K562 (cell line): ENCODE measurements at regions not wholly inside any gene's neighbourhood (a gene's known extent, or its start where the extent isn't known, plus 50 kb on each side); places are given as distances from the start of the nearest gene placed in this dataset.

Experiments used
- ATAC-seq: fragments of 200-7000 bp; cut with Tn5 transposase; 3 replicates; pipeline ENCODE4 v1.9.1; 2020; ENCODE audit warnings: moderate library complexity
- BruUV-seq: library from RNA; stranded (reverse); fragments of 400-500 nt; replicated peaks from 2 replicates; lab custom pipeline; 2021; lab: Mats Ljungman, UMichigan
- CTCF ChIA-PET: fragments of 300-600 bp; formaldehyde crosslinking; extraction: SDS; loops from one replicate; lab custom pipeline; 2021; ENCODE audit warnings: low intra/inter-chr PET ratio; lab: Yijun Ruan, JAX
- POLR2A ChIA-PET: fragments of 300-600, 350-650 bp; sonication (Branson Sonifier 250); formaldehyde crosslinking; extraction: SDS; loops from one replicate; lab custom pipeline; 2021; ENCODE audit warnings: antibody characterized with exemption, inconsistent platforms; lab: Yijun Ruan, JAX
- DNase-seq, 4 experiments: peaks; one replicate each; pipeline versions ENCODE4 v3.0.0 to v3.0.0-alpha.2; 2011 to 2018; ENCODE audit warnings: low spot score in 3 of 4, mixed read lengths in 3 of 4; ENCODE audit errors: extremely low read depth in 1 of 4
- FAIRE-seq: peaks from 2 replicates; lab custom pipeline; 2011; peaks lifted over from hg19 to GRCh38; lab: Jason Lieb, UNC
- H2AFZ ChIP-seq: 2 replicates; pipeline ENCODE4 v1.6.0; 2011; ENCODE audit warnings: low read depth, low read length, control low read depth, inconsistent platforms
- H3K27ac ChIP-seq: fragments of 200-600 bp; 3 replicates; pipeline ENCODE4 v1.8.0; 2011; ENCODE audit warnings: low read depth, mild to moderate bottlenecking, control low read depth, inconsistent platforms, low read length, moderate library complexity, mixed read lengths; ENCODE audit errors: extremely low read depth
- H3K27me3 ChIP-seq, 2 experiments: fragments of 300-600 bp in 1 of 2; 2 replicates in 1 of 2; 3 replicates in 1 of 2; pipeline versions ENCODE4 v1.6.0 to v1.8.0; 2011; ENCODE audit warnings: inconsistent platforms in 2 of 2, low read length in 2 of 2, mild to moderate bottlenecking in 1 of 2, mixed read lengths in 1 of 2, moderate library complexity in 1 of 2; ENCODE audit not compliant: control insufficient read depth in 2 of 2, insufficient read depth in 2 of 2
- H3K36me3 ChIP-seq: fragments of 300-600 bp; 3 replicates; pipeline ENCODE4 v1.8.0; 2011; ENCODE audit warnings: mild to moderate bottlenecking, low read length, inconsistent platforms; ENCODE audit not compliant: control insufficient read depth, insufficient read depth
- H3K4me1 ChIP-seq, 2 experiments: fragments of 200-600 bp in 1 of 2; replicated peaks in 1 of 2; 2 replicates in 1 of 2; 3 replicates in 1 of 2; pipeline versions ENCODE4 v1.5.1 to v1.8.0; 2011; ENCODE audit warnings: inconsistent platforms in 2 of 2, low read length in 2 of 2, mild to moderate bottlenecking in 1 of 2, mixed read lengths in 1 of 2, moderate library complexity in 1 of 2; ENCODE audit not compliant: control insufficient read depth in 2 of 2, insufficient read depth in 2 of 2
- H3K4me2 ChIP-seq: 2 replicates; pipeline ENCODE4 v1.6.1; 2011; ENCODE audit warnings: low read length, control low read depth, inconsistent platforms, mixed read lengths; ENCODE audit not compliant: insufficient read depth
- H3K4me3 ChIP-seq: fragments of 200-600 bp; sonication (generic), shearing (Covaris generic); 2 replicates; pipeline ENCODE4 v1.5.1; 2016; ENCODE audit warnings: control low read depth, inconsistent platforms
- H3K79me2 ChIP-seq: fragments of 200-600 bp; 3 replicates; pipeline ENCODE4 v1.8.0; 2011; ENCODE audit warnings: low read length, inconsistent platforms; ENCODE audit not compliant: control insufficient read depth, insufficient read depth
- H3K9ac ChIP-seq, 2 experiments: 2 replicates each; pipeline versions ENCODE4 v1.6.0 to v1.6.1; 2011; ENCODE audit warnings: low read depth in 2 of 2, low read length in 2 of 2, control low read depth in 1 of 2, inconsistent platforms in 1 of 2, mild to moderate bottlenecking in 1 of 2, mixed read lengths in 1 of 2; ENCODE audit not compliant: insufficient read depth in 1 of 2
- H3K9me1 ChIP-seq: one replicate; pipeline ENCODE4 v1.6.0; 2011; ENCODE audit warnings: inconsistent platforms, mild to moderate bottlenecking, low read length, moderate library complexity; ENCODE audit not compliant: control insufficient read depth, insufficient read depth
- H3K9me3 ChIP-seq: replicated peaks from 2 replicates; pipeline ENCODE4 v1.5.1; 2011; ENCODE audit warnings: low read depth, low read length, inconsistent platforms; ENCODE audit not compliant: control insufficient read depth, insufficient read depth
- H4K20me1 ChIP-seq: replicated peaks from 2 replicates; pipeline ENCODE4 v1.6.1; 2011; ENCODE audit warnings: low read length, inconsistent platforms, mixed read lengths; ENCODE audit not compliant: control insufficient read depth, insufficient read depth
- CHAMP1 ChIP-seq: fragments of 450-650 bp; IDR thresholded peaks from 2 replicates; pipeline ENCODE4 v1.6.1; 2016; ENCODE audit warnings: mild to moderate bottlenecking
- NKRF ChIP-seq: fragments of 450-650 bp; IDR thresholded peaks from 2 replicates; pipeline ENCODE4 v1.6.1; 2016; ENCODE audit warnings: borderline replicate concordance
- SMC3 ChIP-seq: conservative IDR thresholded peaks from 2 replicates; pipeline ENCODE4 v1.6.1; 2011; ENCODE audit warnings: low read depth, low read length, improper control_type of control experiment; ENCODE audit not compliant: insufficient read depth
- ZBTB40 ChIP-seq, 2 experiments: fragments of 450-650 bp in 1 of 2; sonication (generic) in 1 of 2; formaldehyde crosslinking in 1 of 2; IDR thresholded peaks; 2 replicates each; pipeline versions ENCODE4 v1.7.1 to v1.9.0; 2016 to 2022; ENCODE audit warnings: inconsistent platforms in 1 of 2, mild to moderate bottlenecking in 1 of 2, missing genetic modification reagents in 1 of 2
- ZKSCAN3 ChIP-seq: fragments of 250-450 bp; sonication (Bioruptor Pico); IDR thresholded peaks from 2 replicates; pipeline ENCODE4 v1.4.0; 2020
- ZNF780A ChIP-seq: fragments of 250-450 bp; sonication (Bioruptor Pico); IDR thresholded peaks from 2 replicates; pipeline ENCODE4 v1.5.0; 2021; ENCODE audit warnings: mild to moderate bottlenecking
- WGBS: fragments of 100-300 bp; shearing (Covaris generic); methylation state at CpG from one replicate; pipeline ENCODE4 v1.1.6; 2016; ENCODE audit warnings: low coverage, mixed read lengths; ENCODE audit not compliant: insufficient coverage; ENCODE audit errors: missing lambda C conversion rate; 5-methylcytosine and 5-hydroxymethylcytosine counted together
- in situ Hi-C: fragments of 300-500 bp; cut with MboI; formaldehyde crosslinking; loops from 4 replicates; pipeline ENCODE4 v1.15.0; 2018; ENCODE audit warnings: inconsistent platforms, mixed read lengths
- intact Hi-C: fragments of 100-400 bp; cut with micrococcal nuclease; formaldehyde crosslinking; loops from 2 replicates; pipeline ENCODE4 v1.14.2; 2022

GRCh38 chr2:41598161-41598894 is 449.5 kb upstream of the PKDCC start:
- no peaks in the 10 kb centered on the region for H3K27me3 ChIP-seq
- H3K4me1 ChIP-seq = no peaks in the 10 kb centered on the region
- H3K79me2 ChIP-seq = no peaks in the 10 kb centered on the region
- no peaks in the 10 kb centered on the region for H4K20me1 ChIP-seq
- no peak overlapping the region for H2AFZ ChIP-seq
- in situ Hi-C loops (no loop called here), intact Hi-C loops (no loop called here)
- H3K4me3 ChIP-seq = no peak overlapping the region
- no peak for ATAC-seq
- BruUV-seq = no TSS peak
- H3K4me2 ChIP-seq = no peak overlapping the region
- POLR2A ChIA-PET = interaction anchor here (0.9 kb wide), 1 partner anchor 11 kb away, joined by 4 read pairs; no protein-coding TSS in a partner anchor
- WGBS = 0% methylated on average over 3 of the region's 5 CpGs
- H3K36me3 ChIP-seq = no peaks in the 10 kb centered on the region
- CTCF ChIA-PET = no interaction called here
- H3K9ac ChIP-seq = no peak overlapping the region
- H3K27ac ChIP-seq = no peak overlapping the region
- no peaks in the 10 kb centered on the region for H3K9me3 ChIP-seq
- H3K9me1 ChIP-seq = no peaks in the 10 kb centered on the region
- no peak for FAIRE-seq
- no peak for DNase-seq
- no peak for TF ChIP-seq SMC3
- TF ChIP-seq CHAMP1 = no peak
- no peak for TF ChIP-seq ZKSCAN3 (CRISPR knock-in tag)
- no peak for TF ChIP-seq ZBTB40 (IDR thresholded peaks at IDR 0.05)
- no peak for TF ChIP-seq ZBTB40 (CRISPR knock-in tag; IDR thresholded peaks at IDR 0.05)
- TF ChIP-seq NKRF = no peak
- no peak for TF ChIP-seq ZNF780A (CRISPR knock-in tag)
